Omental fat pad (tissue), 3 donors: ENCODE measurements at regions not wholly inside any gene's neighbourhood (a gene's known extent, or its start where the extent isn't known, plus 50 kb on each side); places are given as distances from the start of the nearest gene placed in this dataset.

Source experiments
- ATAC-seq: fragments of 150-250 bp; one replicate; pipeline ENCODE4 v1.9.1; 2016; ENCODE audit warnings: mild to moderate bottlenecking, moderate library complexity; ENCODE audit not compliant: low FRiP score
- DNase-seq: peaks from one replicate; pipeline ENCODE4 v3.0.0-alpha.2; 2019; ENCODE audit warnings: low spot score
- TF ChIP-seq, protein P1 (sequence below), 3 donors: fragments of 450-650 bp; IDR thresholded peaks; one replicate each; pipeline ENCODE4 v1.5.1; 2016 to 2017; ENCODE audit warnings: antibody characterized with exemption in 3 of 3, mild to moderate bottlenecking in 3 of 3, moderate library complexity in 2 of 3

DNA sequence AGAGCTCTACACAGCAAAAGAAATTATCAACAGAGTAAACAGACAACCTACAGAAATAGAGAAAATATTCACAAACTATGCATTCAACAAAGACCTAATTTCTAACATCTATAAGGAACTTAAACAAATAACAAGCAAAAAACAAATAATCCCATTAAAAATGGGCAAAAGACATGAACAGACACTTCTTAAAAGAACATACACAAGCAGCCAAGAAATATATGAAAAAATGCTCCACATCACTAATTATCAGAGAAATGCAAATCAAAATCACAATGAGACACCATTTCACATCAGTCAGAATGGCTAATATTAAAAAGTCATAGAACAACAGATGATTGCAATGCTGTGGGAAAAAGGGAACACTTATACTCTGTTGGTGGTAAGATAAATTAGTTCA, 100.7 kb upstream of the LGR5 start:
- ATAC-seq (no peak), DNase-seq (no peak)
- TF ChIP-seq, protein P1, sequence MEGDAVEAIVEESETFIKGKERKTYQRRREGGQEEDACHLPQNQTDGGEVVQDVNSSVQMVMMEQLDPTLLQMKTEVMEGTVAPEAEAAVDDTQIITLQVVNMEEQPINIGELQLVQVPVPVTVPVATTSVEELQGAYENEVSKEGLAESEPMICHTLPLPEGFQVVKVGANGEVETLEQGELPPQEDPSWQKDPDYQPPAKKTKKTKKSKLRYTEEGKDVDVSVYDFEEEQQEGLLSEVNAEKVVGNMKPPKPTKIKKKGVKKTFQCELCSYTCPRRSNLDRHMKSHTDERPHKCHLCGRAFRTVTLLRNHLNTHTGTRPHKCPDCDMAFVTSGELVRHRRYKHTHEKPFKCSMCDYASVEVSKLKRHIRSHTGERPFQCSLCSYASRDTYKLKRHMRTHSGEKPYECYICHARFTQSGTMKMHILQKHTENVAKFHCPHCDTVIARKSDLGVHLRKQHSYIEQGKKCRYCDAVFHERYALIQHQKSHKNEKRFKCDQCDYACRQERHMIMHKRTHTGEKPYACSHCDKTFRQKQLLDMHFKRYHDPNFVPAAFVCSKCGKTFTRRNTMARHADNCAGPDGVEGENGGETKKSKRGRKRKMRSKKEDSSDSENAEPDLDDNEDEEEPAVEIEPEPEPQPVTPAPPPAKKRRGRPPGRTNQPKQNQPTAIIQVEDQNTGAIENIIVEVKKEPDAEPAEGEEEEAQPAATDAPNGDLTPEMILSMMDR (IDR thresholded peaks at IDR 0.05) = no peak

DNA sequence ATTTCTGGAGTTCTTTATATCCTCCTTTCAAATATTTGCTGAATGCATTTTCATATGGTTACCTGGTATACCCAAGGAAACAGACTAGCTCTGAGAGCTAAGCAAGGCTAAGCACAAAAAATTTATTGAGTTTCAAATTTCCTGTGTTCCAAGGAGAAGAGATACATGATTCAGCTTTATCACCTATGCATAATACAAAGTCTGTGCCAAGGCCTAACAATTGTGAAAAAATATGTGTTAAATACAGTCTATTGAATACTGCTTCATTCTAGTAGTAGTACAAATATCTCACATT, 103.7 kb upstream of the LGR5 start:
- DNase-seq (no peak), ATAC-seq (no peak)
- TF ChIP-seq, protein P1 (IDR thresholded peaks at IDR 0.05) = no peak

DNA sequence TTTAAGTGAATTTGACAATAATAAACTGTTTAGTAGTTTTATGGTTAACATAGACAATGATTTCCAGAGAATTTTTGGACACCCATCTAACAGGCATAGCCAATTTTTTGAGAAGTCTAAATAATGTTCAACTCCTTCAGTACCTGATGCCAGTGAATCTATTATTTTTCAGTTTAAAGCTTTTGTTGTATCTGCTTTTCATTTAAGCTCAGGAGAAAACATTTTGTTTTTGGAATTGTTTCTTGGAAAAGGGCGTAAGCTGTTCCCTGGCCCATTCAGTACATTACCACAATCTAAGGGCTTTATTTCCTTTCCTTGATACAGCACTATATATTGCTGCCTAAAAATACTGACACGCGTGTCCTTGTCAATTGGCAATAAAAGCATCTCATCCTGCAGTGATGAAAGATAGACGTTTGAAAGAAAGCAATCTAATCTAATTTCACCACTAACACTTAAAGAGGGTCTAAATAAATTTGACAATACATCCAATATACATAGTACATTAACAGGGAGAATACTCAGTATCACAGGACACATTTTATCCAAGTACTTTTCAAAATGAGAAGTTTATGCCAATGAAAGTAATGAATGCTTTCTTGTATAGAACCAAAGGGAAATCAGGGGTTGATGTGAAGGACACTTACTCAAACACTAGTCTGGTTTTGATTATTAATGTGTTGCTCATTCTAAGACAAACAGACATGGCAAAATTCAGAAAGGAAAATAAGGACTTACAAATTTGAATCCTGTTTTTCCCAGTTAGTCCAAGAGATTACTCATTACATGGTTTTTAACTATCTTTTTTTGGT, 104.2 kb upstream of the LGR5 start:
- DNase-seq (no peak), ATAC-seq (no peak)

DNA sequence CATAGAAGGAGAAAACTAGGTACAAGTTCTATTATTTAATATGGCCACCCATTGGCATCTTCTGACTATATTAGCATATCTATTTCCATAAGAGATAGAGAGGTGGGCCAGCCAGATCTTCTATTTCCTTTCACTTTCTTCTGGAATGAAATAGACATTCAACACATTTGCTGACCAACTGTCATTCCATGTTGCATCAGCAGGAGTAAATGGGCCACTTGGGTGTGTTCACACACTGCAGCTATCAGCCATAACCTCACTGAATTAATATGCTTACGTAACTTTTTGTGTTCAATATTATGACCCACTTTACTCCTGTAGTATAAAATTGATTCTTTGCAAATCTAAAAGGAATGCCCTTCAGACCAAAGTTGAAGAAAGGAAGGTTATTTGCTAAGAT, 106.2 kb upstream of the LGR5 start:
- ATAC-seq (no peak), DNase-seq (no peak)

More for the DNA sequence above, 104.2 kb upstream of the LGR5 start:
- TF ChIP-seq, protein P1 (IDR thresholded peaks at IDR 0.05) = no peak

DNA sequence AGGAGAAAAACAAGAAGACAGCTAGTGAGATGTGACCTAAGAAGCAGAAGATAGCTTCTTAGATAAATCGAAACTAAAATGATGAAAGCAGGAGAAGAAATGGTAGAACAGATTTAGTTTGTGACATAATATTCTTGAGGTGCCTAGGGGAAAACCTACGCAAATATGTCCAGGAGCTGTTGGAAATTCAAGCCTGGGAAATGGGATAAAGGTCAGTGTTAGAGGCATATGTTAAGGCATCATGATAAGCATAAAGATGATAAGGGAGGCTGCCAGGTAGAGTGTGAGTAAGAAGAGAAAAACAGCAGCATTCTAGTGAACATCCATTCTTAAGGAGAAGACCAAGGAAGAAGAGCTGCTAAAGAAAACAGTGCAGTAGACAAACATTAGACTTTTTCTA, 109.6 kb upstream of the LGR5 start:
- ATAC-seq (no peak), DNase-seq (no peak)
- TF ChIP-seq, protein P1 (IDR thresholded peaks at IDR 0.05) = no peak

More for the DNA sequence above, 106.2 kb upstream of the LGR5 start:
- TF ChIP-seq, protein P1 (IDR thresholded peaks at IDR 0.05) = no peak

DNA sequence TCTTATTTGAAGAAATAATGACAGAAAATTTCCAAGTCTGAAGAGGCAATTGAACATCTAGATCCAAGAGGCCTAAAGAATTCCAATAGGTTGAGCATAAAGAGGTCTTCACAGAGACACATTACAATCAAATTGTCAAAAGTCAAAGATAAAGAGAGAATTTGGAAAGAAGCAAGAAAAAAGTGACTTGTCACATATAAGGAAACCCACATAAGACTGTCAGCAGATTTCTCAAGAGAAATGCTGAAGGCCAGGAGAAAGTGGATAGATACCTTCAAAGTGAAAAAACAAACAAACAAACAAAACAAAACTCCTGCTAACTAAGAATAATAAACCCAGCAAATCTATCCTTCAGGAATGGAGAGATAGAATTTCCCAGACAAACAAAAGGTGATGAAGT, 118.1 kb upstream of the LGR5 start:
- ATAC-seq (no peak), DNase-seq (no peak)

DNA sequence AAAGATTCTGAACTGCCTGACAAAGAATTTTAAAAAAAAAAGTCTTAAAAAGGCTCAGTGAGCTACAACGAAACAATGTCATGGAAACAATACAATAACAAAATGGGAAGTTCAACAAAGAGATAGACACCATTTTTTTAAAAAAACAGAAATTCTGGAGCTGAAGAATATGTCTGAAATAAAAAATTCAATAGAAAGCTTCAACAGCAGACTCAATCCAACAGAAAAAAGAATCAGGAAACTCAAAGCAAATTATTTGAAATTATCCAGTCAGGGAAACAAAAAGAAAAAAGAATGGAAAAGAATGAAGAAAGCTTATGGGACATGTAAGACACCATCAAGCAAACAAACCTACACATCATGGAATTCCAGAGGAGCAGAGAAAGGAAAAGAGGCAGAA, 118.5 kb upstream of the LGR5 start:
- ATAC-seq = no peak
- DNase-seq = no peak
- TF ChIP-seq, protein P1 (IDR thresholded peaks at IDR 0.05) = no peak

More for the DNA sequence above, 118.1 kb upstream of the LGR5 start:
- TF ChIP-seq, protein P1 (IDR thresholded peaks at IDR 0.05) = no peak
